Activated naive CD8-positive, alpha-beta T cell treated with anti-CD3 and anti-CD28 coated beads for 36 hours (primary cell): ENCODE measurements at regions not wholly inside any gene's neighbourhood (a gene's known extent, or its start where the extent isn't known, plus 50 kb on each side); places are given as distances from the start of the nearest gene placed in this dataset.

Experiments used
- DNase-seq: peaks from one replicate; pipeline ENCODE4 v3.0.0; 2021
- H3K27ac Mint-ChIP-seq: one replicate; pipeline ENCODE4 v1.8.0; 2022; ENCODE audit warnings: mild to moderate bottlenecking, moderate library complexity, mixed read lengths
- H3K27me3 Mint-ChIP-seq: one replicate; pipeline ENCODE4 v1.8.0; 2022; ENCODE audit warnings: mild to moderate bottlenecking, mixed read lengths
- H3K36me3 Mint-ChIP-seq: one replicate; pipeline ENCODE4 v1.8.0; 2021; ENCODE audit warnings: mild to moderate bottlenecking, mixed read lengths
- H3K4me1 Mint-ChIP-seq: one replicate; pipeline ENCODE4 v1.8.0; 2021; ENCODE audit warnings: mixed read lengths
- H3K4me3 Mint-ChIP-seq: one replicate; pipeline ENCODE4 v1.8.0; 2022; ENCODE audit warnings: mild to moderate bottlenecking, moderate library complexity, mixed read lengths
- H3K9me3 Mint-ChIP-seq: one replicate; pipeline ENCODE4 v1.8.0; 2022; ENCODE audit warnings: mixed read lengths

DNA sequence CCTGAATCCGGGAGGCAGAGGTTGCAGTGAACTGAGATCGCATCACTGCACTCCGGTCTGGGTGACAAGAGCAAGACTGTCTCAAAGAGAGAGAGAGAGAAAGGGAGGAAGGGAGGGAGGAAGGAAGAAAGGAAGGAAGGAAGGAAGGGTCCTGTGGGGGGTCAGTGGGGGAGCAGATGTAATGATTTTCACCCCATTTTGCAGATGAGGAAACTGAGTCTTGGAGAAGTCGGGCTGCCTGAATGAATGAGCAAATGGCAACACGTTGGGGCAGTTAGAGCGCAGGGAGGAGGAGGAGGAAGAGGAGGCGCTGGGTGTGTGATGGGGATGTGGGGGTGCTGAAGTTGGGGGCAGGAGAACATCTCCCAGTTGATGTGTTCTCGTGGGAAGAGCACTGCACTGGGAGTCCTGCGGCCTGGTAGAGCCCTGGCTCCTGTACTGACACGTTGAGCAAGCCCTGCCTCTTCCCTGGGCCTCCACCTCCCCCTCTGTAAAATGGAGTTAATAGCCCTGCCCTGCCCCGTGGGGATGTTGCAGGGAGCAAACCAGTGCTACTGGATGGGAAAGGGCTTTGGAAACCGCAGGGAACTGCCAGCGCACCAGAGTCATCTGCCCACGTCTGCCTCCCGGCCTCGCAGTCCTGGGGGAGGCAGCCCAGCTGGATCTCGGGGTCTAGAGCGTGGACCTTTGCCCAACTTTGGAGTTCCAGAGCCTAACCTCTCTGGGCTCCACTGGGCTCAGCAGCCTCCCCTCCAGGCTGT lies 103.2 kb upstream of the CASZ1 start:
- Mint-ChIP-seq H3K4me1 (peaks cover 15% of the 10 kb centered on the region), H3K27ac (no peak overlapping the region), H3K27me3 (no peaks in the 10 kb centered on the region), H3K9me3 (no peaks in the 10 kb centered on the region), H3K36me3 (no peaks in the 10 kb centered on the region), H3K4me3 (no peak overlapping the region)
- DNase-seq = no peak

DNA sequence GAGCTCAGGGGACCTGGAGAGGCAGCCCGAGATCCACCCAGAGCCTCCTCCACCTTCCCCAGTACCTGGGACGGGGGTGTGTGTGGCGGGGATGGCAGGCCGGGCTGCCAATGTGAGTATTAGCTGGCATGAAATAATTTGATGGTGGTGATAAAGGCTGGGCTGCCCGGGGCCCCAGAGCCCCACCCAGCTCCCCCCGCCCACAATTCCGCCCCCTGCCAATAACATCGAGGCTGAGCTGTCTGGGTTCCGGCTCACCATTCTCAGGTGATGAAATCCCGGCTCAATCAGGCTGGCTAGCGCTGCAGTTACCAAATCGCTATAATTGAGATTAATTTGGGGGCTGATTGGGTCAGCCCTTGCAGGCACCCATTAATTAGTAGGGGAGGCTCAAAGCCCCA lies 103.8 kb upstream of the CASZ1 start:
- no peaks in the 10 kb centered on the region for H3K36me3 Mint-ChIP-seq
- H3K4me3 Mint-ChIP-seq = no peak overlapping the region
- DNase-seq = no peak
- no peak overlapping the region for H3K27ac Mint-ChIP-seq
- no peaks in the 10 kb centered on the region for H3K9me3 Mint-ChIP-seq
- no peaks in the 10 kb centered on the region for H3K27me3 Mint-ChIP-seq
- peaks cover 18% of the 10 kb centered on the region for H3K4me1 Mint-ChIP-seq

DNA sequence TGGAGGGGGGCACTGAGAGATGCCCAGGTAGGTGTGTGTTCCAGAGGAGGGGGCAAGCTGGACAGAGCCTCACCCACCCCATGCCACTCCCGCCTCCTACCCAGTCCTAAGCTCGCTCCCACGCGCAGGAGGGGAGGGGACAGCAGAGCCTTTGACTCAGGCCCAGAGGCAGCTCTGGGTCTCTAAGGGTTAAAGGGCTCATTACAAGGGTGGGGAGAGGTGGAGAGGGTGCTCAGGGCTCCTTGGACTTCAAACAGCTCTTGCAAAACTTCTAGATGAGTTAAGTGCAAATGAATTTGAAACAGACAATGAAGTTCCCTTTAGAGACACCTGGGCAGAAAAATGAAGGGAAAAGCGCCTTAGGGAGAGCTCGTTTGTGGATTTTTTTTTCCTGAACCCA lies 104.2 kb upstream of the CASZ1 start:
- DNase-seq = no peak
- Mint-ChIP-seq H3K4me3 (no peak overlapping the region), H3K4me1 (peaks cover 22% of the 10 kb centered on the region), H3K36me3 (no peaks in the 10 kb centered on the region), H3K27me3 (no peaks in the 10 kb centered on the region), H3K27ac (no peak overlapping the region), H3K9me3 (no peaks in the 10 kb centered on the region)

DNA sequence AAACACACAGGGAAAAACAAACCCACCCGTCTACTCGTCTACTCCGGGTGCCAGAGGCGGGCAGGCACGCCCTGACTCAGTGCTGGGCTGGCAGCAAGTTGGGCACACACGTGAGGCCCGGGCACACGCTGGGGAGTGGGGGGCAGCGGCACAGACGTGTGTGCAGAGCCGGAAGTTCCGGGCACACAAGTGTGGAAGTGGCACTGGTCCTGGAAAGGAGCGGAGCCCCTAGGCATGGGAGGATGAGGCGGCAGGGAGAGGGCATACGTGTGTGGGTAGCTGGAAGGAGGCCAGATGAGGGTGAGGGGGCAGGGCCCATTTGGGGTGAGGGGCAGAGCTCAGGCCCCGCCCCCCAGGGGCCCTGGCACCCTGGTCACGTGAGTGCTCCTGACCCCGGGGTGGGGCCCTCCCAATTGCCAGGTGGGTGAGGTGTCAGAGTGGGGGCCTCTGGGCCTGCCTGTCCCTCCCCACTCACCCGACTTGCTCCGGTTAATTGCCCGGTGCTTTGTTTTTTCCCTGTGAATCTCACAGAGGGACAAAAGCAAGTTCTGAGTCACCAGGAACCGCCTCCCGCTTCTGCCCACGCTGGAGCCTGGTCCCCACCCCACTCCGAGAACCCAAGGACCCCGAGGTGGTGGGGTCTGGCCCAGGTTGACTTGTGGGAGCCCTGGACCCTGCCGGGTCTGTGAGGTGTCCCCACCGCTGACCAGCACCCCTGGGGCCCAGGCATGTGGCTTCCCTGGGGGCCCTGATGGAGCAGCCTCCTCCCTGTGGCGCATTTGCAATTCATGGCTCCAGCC lies 104.8 kb upstream of the CASZ1 start:
- no peaks in the 10 kb centered on the region for H3K9me3 Mint-ChIP-seq
- DNase-seq = no peak
- no peak overlapping the region for H3K27ac Mint-ChIP-seq
- no peaks in the 10 kb centered on the region for H3K27me3 Mint-ChIP-seq
- H3K4me3 Mint-ChIP-seq = no peak overlapping the region
- H3K4me1 Mint-ChIP-seq = peaks cover 25% of the 10 kb centered on the region
- H3K36me3 Mint-ChIP-seq = no peaks in the 10 kb centered on the region

DNA sequence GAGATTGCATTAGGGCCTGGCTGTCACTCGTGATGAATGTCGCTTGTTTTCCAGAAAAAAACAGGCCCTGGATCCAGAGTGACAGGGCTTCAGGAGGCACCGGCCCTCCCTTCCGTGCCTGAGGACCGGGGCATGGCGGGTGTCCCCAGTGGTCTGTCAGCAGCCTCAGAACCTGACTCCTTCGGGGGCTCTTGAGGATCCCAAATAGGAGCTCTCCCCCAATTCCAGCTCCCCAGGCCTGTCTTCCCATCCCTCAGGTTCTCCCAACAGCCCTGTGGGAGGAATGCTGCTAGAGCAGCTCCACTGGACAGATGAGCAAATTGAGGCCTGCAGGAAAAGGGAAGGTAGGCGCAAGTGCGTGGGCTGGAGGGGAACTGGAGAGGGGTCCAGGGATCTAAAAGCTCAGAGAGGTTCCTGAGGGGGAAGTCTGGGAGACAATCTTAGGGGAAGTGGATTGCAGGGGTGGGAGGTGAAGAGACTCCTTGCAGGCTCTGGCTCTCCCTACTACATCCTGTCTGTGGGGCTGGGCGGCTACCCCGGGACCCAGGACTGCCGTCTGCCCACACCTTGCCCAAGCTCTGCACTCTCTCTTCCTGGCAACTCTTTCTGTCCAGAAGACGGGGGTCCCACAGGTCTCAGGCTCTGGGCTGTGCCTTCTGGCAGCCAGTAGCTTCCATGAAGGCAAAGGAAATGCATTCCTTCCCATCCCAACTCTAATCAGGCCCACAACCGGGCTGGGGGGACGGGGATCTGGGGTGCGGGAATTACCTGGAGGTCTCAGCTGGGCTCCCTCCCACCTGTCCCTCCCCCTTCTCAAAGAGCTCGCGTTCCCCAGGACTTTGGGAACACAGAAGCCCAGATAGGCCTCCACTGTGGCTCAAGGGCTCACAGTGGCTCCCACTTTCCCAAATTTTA lies 105.7 kb upstream of the CASZ1 start:
- no peak for DNase-seq
- Mint-ChIP-seq H3K9me3 (no peaks in the 10 kb centered on the region), H3K4me3 (no peak overlapping the region), H3K4me1 (peaks cover 33% of the 10 kb centered on the region), H3K36me3 (no peaks in the 10 kb centered on the region), H3K27me3 (no peaks in the 10 kb centered on the region), H3K27ac (no peak overlapping the region)

DNA sequence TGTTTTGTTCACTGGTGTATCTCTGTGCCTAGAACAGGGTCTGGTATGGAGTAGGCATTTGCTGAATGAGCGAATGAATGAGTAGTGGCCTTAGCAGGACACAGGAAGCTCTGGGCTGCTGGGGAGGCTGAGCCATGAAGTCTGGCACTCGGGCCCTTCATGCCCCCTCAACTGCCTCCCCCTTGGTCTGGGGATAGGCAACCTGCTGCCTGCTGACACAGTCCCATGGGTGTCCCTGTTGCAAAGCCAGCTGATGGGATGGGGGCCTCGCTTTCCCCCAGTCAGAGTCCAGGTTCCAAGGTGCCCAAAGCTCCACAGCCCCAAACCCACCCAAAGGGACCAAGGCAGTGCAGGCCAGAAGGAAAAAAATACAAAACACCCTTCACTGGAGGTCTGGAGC lies 107.0 kb upstream of the CASZ1 start:
- Mint-ChIP-seq H3K4me3 (no peak overlapping the region), H3K9me3 (no peaks in the 10 kb centered on the region), H3K27ac (no peak overlapping the region), H3K4me1 (peaks cover 33% of the 10 kb centered on the region), H3K36me3 (no peaks in the 10 kb centered on the region), H3K27me3 (no peaks in the 10 kb centered on the region)
- DNase-seq = no peak

DNA sequence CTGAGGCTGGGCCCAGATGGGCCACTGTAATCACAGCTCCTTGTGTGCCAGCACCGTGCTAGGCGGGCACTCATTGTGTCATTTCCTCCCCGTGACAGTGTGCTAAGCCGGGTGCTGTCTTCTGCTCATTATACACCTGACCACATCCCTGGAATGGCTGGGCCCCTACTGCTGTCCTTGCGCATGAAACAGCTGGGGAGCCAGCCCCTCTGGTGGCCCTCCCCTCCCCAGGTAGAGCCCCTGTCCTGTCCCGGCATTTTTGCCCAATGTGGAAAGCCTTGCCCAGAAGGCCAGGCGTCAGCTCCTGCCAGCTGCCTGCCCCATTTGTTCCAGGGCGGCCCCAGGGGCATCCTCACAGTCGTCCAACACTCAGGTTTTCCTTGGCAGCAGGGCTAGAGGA lies 107.4 kb upstream of the CASZ1 start:
- no peaks in the 10 kb centered on the region for H3K36me3 Mint-ChIP-seq
- DNase-seq = no peak
- H3K27ac Mint-ChIP-seq = no peak overlapping the region
- no peaks in the 10 kb centered on the region for H3K9me3 Mint-ChIP-seq
- H3K27me3 Mint-ChIP-seq = no peaks in the 10 kb centered on the region
- peaks cover 32% of the 10 kb centered on the region for H3K4me1 Mint-ChIP-seq
- H3K4me3 Mint-ChIP-seq = no peak overlapping the region

DNA sequence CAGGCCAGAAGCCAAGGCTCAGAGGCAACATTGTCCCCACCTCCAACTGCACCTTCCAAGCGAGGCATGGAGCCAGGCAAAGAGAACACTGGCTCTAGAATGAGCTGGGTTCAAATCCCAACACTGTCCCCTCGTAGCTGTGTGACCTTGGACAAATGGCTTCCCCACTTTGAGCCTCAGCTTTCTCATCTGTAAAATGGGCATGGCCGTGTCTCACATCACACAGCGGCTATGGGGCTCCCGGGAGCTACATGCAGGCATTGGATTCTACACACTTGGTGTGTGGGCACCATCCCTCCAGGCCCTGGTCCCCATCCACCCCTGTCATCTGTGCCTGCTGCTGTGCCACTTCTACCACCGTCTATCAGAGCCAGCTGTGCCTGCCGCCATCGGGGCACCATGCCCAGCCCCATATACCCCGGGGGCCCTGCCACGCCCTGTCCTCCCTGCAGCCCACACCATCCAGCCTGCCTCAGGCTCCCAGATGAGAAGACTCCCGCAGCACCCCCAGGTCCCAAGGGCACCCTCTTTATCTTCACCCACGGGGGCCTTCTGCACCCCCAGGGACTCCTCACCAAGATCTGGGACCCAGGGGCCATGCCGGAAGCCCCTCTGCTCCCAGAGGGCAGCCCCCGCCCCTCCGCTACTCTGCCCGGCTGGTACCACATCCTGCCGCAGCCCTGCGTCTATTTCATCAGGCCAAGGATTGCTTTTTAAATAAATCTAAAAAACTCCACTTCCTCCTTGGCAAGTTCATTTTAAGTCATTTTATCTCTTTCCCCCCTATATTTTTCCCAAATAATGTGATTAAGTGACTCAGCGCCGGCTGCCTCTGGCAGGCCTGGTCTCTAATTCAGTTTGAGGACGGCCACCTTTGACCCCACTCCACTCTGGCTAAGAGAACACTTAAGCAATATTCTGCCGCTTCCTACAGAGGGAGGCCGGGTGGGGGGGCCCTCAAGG lies 107.8 kb upstream of the TARDBP start:
- peak; percentile 45 for DNase-seq
- H3K4me3 Mint-ChIP-seq = no peak overlapping the region
- no peaks in the 10 kb centered on the region for H3K9me3 Mint-ChIP-seq
- H3K27me3 Mint-ChIP-seq = no peaks in the 10 kb centered on the region
- peak overlapping the region; percentile 76 for H3K27ac Mint-ChIP-seq
- H3K36me3 Mint-ChIP-seq = no peaks in the 10 kb centered on the region
- H3K4me1 Mint-ChIP-seq = peaks cover 29% of the 10 kb centered on the region

DNA sequence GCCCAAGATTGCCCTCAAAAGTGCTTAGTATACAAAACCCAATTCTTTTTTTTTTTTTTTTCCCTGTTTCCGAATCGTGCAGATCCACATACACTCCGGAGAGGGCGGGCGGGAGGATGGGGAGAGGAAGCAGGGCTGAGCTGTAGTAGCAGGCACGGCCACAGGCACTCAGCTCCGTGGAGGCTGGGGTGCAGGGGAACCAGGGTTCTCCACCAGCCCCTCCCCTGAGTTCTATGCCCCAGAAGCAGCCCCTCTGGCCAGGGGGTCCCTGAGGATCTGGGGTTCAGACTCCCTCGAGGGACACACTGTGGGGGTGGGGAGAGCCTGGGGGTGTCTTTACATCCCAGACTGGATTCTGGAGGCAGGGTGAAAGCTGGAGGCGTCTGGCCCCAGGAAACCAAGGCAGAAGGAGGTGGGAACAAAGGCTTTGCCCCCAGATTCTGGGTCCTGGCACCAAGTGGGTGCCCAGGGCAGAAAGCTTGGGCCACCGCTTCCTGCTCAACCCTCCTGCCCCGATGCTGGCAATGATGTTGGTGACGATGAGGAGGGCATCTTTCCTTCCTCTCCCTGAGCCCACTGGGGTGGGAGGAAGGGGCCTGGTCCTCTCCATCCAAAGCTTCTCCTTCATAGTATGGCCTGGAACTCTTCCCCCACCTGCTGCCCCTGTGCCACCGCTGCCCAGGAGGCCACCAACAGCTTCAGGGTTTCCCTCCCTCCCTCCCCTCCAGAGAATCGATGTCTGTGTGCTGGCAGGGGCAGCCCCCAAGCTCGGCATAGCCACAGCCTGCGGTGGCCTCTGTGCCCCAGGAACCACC lies 106.4 kb upstream of the TARDBP start:
- H3K36me3 Mint-ChIP-seq = no peaks in the 10 kb centered on the region
- no peak overlapping the region for H3K27ac Mint-ChIP-seq
- no peaks in the 10 kb centered on the region for H3K27me3 Mint-ChIP-seq
- H3K9me3 Mint-ChIP-seq = no peaks in the 10 kb centered on the region
- H3K4me3 Mint-ChIP-seq = no peak overlapping the region
- peaks cover 29% of the 10 kb centered on the region for H3K4me1 Mint-ChIP-seq
- DNase-seq = no peak

DNA sequence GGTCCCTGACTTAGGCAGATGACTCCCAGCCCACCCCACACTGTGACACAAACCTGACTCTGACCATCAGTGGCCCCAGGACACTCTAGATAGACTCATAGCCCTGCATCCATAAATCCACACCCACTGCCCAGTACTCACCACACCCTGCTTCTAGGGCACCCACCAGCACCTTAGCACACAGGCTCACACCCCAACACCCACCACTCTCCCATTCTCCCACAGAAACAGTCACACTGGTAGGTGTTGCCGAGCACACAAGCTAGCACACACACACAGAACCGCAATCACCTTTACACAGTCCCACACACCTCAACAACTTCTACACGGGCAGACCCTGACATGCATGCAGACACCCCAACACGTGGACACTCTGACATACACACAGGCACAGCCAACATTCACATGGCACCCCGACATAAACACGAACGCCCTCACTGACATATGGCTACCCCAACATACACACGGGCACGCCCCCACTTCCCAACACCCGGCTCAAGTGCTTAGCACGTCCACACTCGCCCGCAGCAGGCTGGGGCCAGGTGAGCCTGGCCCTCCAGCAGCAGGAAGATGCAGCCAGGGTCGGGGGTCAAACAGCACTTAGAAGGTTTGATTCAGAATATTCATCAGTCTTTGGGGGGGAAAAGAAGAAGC lies 105.5 kb upstream of the TARDBP start:
- Mint-ChIP-seq H3K4me3 (no peak overlapping the region), H3K9me3 (no peaks in the 10 kb centered on the region), H3K36me3 (no peaks in the 10 kb centered on the region), H3K4me1 (peaks cover 29% of the 10 kb centered on the region), H3K27ac (no peak overlapping the region), H3K27me3 (no peaks in the 10 kb centered on the region)
- no peak for DNase-seq

DNA sequence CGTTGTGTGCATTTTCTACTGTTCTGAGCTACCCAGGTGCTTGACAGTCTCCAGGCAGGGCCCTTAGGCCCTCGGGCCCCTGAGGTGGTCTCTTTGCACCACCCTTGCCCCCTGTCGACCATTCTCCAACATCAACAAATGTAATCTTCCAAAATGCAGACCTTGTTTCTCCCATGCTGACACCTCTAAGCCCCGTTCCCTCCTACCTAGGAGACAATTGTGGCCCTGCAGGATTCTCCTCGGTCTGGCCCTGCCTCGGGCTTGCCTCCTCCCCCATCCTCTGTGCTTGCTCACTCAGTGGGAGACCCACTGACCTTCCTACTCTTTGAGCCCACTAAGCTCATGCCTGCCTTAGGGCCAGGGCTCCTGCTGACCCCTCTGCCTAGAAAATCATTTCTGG lies 104.2 kb upstream of the TARDBP start:
- H3K4me3 Mint-ChIP-seq = no peak overlapping the region
- H3K4me1 Mint-ChIP-seq = peaks cover 28% of the 10 kb centered on the region
- H3K9me3 Mint-ChIP-seq = no peaks in the 10 kb centered on the region
- no peaks in the 10 kb centered on the region for H3K27me3 Mint-ChIP-seq
- no peak overlapping the region for H3K27ac Mint-ChIP-seq
- no peak for DNase-seq
- H3K36me3 Mint-ChIP-seq = no peaks in the 10 kb centered on the region

DNA sequence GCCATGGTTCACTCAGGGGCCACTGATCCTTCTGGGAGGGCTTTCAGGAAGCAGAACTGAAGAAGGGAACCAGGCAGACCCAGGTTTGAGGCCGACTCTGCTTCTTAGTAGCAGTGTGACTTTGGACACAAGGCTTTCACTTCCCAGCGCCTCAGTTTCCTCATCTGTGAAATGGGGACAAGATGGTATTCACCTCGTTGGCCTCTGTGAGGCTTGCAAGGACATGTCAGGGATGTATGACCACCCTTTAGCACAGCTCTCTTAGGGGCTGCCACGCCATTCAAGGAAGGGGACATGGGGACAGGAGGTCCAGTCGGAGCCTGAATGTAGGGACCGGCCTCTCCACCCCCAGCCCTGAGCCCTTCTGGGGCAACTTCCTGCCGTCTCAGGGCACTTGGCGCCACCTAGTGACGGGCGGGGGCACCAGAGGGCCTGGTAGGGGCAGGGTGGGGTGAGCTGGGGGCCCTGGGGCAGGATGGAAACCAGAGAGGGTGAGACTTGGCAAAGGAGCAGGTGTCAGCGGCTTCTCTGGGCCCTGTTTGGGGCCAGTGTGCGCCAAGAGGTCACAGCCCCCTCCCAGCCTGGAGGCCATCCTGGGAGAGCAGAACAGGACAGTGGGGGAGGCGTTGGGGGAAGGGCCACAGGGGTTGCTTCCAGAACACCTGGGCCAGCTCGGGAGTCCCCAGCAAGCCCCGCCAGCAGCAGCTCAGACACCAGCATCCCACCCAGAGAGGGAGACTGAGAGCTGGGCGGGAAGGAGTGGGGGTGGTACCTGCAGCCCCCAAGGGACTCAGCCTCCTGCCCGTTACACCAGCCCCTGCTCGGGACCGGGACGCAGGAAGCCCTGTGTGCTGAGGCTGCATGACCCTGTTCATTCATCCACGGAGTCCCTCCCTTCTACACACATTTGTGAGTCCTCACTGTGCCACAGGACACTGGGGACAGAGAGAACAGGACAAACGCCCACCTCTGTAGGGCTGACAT lies 102.5 kb upstream of the TARDBP start:
- H3K27ac Mint-ChIP-seq = no peak overlapping the region
- DNase-seq = peak; percentile 73
- no peaks in the 10 kb centered on the region for H3K36me3 Mint-ChIP-seq
- peaks cover 16% of the 10 kb centered on the region for H3K4me1 Mint-ChIP-seq
- H3K9me3 Mint-ChIP-seq = no peaks in the 10 kb centered on the region
- no peaks in the 10 kb centered on the region for H3K27me3 Mint-ChIP-seq
- no peak overlapping the region for H3K4me3 Mint-ChIP-seq
